Ureter (tissue), 1 donor: ENCODE measurements at regions not wholly inside any gene's neighbourhood (a gene's known extent, or its start where the extent isn't known, plus 50 kb on each side); places are given as distances from the start of the nearest gene placed in this dataset.

Experiments used
- DNase-seq: peaks from one replicate; pipeline ENCODE4 v3.0.0-alpha.2; 2020; ENCODE audit warnings: low spot score
- donor health status: DM: yes; HTN: yes; CAD: no.

- DNase-seq: no peak
Measured at GRCh38 chr1:87508247-87508787, 179.6 kb downstream of the LMO4 start.

GRCh38 chr1:87510540-87510939, 181.9 kb downstream of the LMO4 start:
- DNase-seq: no peak

DNA sequence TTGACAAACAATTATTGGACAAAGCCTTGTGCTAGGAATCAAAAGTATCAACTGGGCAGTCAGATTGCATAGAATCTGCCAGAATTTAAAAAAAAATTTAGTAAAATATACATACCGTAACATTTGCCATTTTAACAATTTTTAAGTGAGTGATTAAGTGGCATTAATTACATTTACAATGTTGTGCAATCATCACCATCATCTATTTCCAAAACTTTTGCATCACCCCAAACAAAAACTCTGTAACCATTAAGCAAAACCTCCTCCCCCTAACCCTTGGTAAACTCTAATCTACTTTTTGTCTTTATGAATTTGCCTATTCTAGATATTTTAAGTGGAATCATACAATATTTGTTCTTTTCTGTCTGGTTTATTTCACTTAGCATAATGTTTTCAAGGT, 182.8 kb downstream of the LMO4 start:
- DNase-seq: no peak

- DNase-seq: no peak
Measured at GRCh38 chr1:87512431-87512830, 183.8 kb downstream of the LMO4 start.

DNA sequence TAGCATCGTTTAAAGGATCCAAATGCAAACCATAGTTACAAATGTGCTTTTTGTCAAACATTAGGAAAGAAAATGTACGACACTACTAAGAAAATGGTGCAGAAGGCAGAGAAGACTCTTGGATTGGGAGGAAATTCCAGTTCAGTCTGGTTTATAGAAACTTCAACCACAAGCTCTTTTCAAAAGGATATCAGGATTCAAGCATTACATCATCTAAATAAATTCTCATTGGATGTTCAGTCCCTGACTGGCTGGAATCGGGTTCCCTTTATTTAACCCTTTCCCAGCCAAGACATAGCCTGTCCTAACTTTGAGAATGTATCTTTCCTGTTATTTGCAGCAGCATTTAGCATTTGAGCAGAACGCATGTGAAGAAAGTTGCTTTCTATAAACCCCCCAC, 184.6 kb downstream of the LMO4 start:
- no peak for DNase-seq

- DNase-seq: no peak
Measured at GRCh38 chr1:87513966-87514660, 185.4 kb downstream of the LMO4 start.

DNA sequence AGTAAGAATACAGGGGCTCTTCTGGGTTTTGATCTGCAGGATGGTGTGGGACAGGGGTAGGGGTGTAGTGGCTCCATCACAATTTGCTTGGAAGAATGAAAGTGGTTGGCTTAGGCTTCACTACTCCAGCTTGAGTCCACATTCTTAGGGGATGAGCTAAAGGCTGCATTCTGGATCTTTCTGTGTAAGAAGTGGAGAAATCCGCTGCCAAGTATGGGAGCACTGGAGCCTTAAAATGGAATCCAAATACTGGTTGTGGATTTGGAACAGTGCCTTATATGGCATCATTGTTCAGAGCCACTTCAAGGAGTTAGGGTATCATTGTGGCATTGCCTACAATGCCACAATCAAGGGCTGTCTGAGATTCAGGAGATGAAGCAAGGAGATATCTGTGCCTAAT, 187.1 kb downstream of the LMO4 start:
- no peak for DNase-seq

- DNase-seq: no peak
Measured at GRCh38 chr1:87518794-87519193, 190.1 kb downstream of the LMO4 start.

GRCh38 chr1:87521452-87521851, 192.8 kb downstream of the LMO4 start:
- no peak for DNase-seq

GRCh38 chr1:87523466-87523865, 194.8 kb downstream of the LMO4 start:
- no peak for DNase-seq

DNA sequence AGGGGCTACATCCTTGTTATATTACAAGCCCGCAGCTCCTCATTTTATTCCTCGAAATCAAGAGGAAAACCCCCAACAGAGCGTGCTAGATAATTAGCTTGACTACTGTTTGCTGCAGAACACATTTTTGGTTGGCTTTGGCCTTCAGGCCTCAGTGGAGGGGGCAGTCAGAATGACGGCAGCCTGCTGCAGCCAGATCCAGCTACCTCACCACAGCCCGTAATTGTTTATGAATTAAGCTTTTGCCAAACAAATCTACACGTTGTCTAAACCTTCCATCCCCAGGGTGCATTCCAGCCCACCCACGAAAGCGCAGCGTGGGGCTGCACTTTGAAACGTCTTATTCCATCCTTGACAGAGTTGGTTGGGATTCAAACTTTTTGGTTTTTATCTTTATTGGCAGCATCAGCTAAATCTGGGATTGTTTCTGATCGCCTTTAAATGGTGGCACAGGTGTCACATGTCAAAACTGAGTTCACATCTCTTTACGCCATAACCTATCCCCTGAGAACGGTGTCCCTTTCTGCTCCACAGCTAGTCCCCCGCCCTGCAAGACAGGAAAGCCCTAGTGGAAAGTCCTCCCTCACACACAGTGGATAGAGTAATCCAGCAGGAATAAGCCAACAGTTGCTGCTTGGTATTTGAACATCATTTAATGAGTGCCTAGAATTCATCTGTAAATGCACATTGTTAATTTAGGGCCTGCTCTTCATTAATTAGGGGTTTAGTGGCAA, 195.5 kb downstream of the LMO4 start:
- no peak for DNase-seq

GRCh38 chr1:87528754-87529517, 200.3 kb downstream of the LMO4 start:
- DNase-seq: no peak

DNA sequence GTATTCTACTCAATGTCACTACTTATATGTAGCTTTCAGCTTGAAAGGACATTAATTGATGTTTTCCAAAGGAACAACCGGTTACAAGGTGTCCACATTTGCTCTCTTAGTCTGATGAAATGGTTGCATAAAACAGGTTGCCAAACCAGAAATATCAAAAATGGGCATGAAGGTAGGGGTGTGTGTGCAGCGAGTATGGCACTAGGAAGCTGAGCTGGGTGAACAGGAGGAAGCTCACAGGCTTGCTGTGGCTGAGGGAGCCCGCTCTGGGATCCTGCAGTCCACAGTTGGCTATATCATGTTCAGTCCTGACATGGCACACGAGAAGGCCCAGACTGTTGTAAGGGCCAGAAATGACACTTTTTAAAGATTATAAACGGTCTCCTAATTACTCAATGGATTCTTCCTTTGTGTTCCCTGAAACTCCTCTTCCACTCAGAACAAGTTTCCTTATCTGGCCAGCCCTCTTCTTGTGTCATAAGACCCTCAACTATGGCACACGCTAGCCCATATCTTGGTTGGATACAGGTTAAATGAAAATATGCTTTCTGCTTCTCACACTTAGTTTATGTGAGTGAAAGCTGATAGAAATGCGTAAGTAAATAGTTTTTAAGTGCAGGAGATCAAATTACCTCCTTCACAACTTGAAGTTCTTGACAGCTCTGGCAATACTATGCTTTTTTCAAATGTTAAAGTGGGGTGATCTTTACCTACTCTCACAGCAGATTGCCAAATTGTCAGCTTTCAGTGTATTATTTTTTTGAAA, 201.5 kb downstream of the LMO4 start:
- no peak for DNase-seq

DNA sequence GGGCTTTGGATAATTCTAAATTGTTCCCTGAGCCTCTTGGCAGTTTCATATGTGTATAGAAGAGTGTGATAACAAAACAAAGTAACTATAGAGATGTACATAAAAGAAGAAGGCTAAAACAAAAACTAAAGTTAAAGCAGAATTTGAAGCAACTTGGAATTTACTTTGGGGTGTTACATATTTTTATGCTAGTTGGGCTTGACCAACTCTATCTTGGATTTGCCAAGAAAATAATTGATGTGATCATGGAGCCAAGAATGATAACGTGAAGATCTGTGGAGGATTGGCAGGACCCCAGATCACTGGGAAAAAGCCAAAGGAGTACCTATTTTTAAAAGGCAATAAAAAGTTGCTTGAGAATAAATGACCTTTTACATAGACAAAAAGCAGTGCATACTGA, 206.9 kb downstream of the LMO4 start:
- no peak for DNase-seq

GRCh38 chr1:87539147-87539546, 210.5 kb downstream of the LMO4 start:
- DNase-seq: no peak

GRCh38 chr1:87542697-87543096, 214.0 kb downstream of the LMO4 start:
- DNase-seq: no peak

GRCh38 chr1:87549738-87550137, 221.1 kb downstream of the LMO4 start:
- no peak for DNase-seq

GRCh38 chr1:87553511-87553910, 224.8 kb downstream of the LMO4 start:
- no peak for DNase-seq

- no peak for DNase-seq
Measured at GRCh38 chr1:87555366-87555765, 226.7 kb downstream of the LMO4 start.

- DNase-seq: no peak
Measured at GRCh38 chr1:87556326-87556725, 227.6 kb downstream of the LMO4 start.

DNA sequence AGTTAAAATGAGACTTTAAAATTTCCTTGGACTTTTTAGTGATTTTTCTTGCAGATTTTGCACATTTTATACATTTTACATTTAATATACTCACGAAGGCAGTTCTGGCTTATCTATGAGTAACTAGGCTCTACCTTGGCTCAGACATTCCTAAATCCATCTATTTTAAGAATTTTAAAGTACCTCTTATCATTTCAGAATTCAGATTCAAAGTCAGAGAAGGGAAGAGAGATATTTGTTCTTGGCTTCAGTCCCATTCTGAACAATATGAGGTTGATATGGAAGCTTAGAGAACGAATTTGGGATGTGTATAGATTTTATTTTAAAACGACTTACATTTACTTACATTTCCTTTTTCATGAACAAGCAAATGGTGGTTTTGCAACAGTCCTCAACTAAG, 230.2 kb downstream of the LMO4 start:
- no peak for DNase-seq

GRCh38 chr1:87560137-87560536, 231.5 kb downstream of the LMO4 start:
- DNase-seq: no peak
